ENCODE measurements at regions not wholly inside any gene's neighbourhood (a gene's known extent, or its start where the extent isn't known, plus 50 kb on each side); places are given as distances from the start of the nearest gene placed in this dataset.

- DNase-seq: no peak
Measured at GRCh38 chr7:142377567-142377966, 119.7 kb upstream of the PRSS58 start.

- DNase-seq: no peak
Measured at GRCh38 chr7:142376356-142376997, 118.6 kb upstream of the PRSS58 start.

GRCh38 chr7:142375710-142376313, 118.0 kb upstream of the PRSS58 start:
- DNase-seq: no peak

GRCh38 chr7:142372727-142373126, 114.9 kb upstream of the PRSS58 start:
- no peak for DNase-seq

- no peak for DNase-seq
Measured at GRCh38 chr7:142371586-142372377, 113.9 kb upstream of the PRSS58 start.

GRCh38 chr7:142365410-142365842, 107.6 kb upstream of the PRSS58 start:
- no peak for DNase-seq

- DNase-seq: no peak
Measured at GRCh38 chr7:142364551-142364950, 106.7 kb upstream of the PRSS58 start.

- no peak for DNase-seq
Measured at GRCh38 chr7:142362349-142362748, 104.5 kb upstream of the PRSS58 start.

- no peak for DNase-seq
Measured at GRCh38 chr7:142359694-142360279, 101.9 kb upstream of the PRSS58 start.

- peak in 21 of 51 donors; percentile 3 to 61 (median 26) for DNase-seq
Measured at GRCh38 chr7:142357953-142358520, 100.2 kb upstream of the PRSS58 start.

- DNase-seq: no peak
Measured at GRCh38 chr7:142356166-142356565, 98.3 kb upstream of the PRSS58 start.

GRCh38 chr7:142355328-142355727, 97.5 kb upstream of the PRSS58 start:
- no peak for DNase-seq

GRCh38 chr7:142353147-142354060, 95.5 kb upstream of the PRSS58 start:
- DNase-seq: no peak

- no peak for DNase-seq
Measured at GRCh38 chr7:142352543-142352942, 94.7 kb upstream of the PRSS58 start.

- no peak for DNase-seq
Measured at GRCh38 chr7:142351145-142351544, 93.3 kb upstream of the PRSS58 start.

GRCh38 chr7:142349670-142350405, 92.0 kb upstream of the PRSS58 start:
- DNase-seq: no peak

GRCh38 chr7:142348921-142349405, 91.1 kb upstream of the PRSS58 start:
- DNase-seq: no peak

- DNase-seq: no peak
Measured at GRCh38 chr7:142348100-142348499, 90.2 kb upstream of the PRSS58 start.

- DNase-seq: no peak
Measured at GRCh38 chr7:142347091-142347490, 89.2 kb upstream of the PRSS58 start.

GRCh38 chr7:142345811-142346210, 88.0 kb upstream of the PRSS58 start:
- DNase-seq: no peak

All from hypothalamus (tissue), 51 donors.